RPMI8226 (cell line): ENCODE measurements at regions not wholly inside any gene's neighbourhood (a gene's known extent, or its start where the extent isn't known, plus 50 kb on each side); places are given as distances from the start of the nearest gene placed in this dataset.

Experiments used
- DNase-seq: peaks from one replicate; pipeline ENCODE4 v3.0.0-alpha.2; 2015

DNA sequence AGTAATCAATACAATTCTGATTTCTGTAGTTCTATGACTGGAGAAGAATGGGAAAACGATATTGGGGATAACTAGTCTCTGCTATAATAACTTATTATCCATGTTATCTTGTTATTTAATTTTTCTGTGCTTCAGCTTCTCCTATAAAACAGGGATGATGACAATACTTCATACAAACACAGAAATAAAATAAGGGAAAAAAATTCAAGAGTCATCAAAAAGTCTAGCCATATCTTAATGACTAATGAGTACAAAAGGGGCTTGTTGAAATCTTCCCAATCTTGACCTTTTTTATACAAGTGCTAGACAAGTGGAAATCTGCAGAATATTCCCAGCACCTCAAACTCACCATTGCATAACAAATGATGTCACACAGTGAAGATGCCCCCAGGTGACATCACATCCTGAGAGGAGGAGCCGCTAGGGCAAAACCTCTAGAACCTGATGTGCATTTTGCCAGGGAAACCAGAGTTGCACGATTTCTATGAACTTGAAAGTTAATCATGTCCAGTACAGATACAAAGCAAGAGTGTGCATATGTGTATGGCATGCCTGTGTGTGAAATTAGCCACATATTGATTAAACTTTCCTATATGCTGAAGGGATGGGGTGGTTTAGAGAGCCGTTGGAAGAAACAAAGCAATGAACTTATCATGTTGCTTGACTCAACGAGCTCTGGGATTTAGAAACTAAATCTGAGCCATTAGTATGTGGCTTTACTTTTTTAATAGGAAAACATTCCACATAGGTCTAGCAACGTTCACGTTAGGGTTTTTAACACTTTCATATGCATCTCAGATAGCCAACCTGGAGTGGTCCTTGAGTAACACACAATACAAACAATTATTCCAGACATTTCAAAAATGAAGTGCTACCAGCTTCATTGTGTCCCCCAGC is 278.9 kb downstream of the SLC4A3 start:
- no peak for DNase-seq

DNA sequence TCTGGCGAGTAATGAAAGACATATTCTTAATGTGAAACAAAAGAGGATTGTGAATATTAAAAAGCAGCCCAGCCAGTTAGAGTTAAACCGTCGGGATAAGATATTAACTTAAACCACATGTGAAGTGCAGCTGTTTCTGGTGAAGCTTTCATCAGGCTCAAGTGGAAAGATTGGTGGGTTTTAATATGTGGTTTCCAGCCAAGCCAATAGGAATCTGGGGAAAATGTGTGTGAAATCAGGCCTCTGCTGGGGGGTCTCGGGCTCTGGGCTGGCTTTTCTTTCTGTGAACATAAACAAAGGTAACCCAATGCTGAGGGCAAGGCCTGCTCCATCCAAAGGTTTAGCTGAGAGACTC is 279.6 kb downstream of the SLC4A3 start:
- DNase-seq, result no peak

DNA sequence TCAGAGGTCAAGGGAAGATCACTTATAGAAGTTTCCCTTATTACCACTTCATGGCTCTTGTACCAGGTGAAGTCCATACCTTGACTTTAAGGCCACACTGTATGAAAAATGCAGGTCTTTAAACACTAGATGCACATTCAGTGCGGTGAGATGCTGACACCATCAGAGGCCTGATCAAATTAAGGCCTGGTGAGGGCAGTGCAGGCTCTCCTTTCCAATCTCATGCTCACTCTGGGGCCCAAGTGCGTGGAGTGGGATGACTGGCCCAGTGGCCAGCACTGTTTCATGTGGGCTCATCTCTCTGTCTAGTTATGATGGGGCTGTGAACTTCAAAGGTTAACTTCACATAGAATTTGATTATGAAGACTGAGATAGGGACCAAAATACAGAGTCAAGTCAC is 281.1 kb downstream of the SLC4A3 start:
- DNase-seq, result no peak

DNA sequence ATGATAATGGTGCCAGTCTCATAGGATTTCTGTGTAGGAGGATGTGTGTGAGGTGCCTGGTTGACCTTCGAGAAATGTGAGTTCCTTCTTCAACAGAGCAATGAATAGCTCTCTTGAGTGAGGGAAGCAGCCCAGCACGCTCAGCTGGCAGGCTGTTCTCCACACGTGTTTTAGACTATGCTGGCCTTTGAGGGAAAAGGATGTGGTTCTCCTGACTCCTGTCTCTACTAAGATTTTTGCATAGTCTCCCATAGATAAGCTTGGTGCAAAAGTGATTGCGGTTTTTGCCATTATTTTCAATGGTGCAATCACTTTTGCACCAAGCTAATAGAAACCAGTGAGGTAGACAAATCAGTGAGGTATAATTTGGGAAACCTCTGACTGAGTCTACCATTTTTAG is 284.1 kb downstream of the SLC4A3 start:
- DNase-seq, result no peak

DNA sequence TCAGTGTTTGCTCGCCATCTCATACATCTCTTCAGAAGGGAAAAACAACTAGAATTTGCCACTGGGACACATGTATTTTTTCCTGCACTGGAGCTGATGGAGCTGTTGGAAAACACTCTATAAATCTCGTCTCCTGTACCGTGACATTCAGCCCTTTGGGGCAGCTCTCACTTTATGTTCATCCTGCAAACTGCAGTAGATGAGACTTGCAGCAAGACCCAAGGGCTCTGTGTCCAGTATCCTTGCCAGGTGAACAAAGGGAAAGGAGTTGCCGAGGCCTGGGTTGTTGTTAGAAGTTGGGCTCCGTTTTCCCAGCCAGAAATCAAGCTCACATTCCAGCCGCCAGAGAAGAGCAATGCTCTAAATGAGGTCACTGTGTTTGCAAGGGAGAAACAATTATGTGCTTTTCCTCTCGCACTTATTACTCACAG is 285.1 kb downstream of the SLC4A3 start:
- no peak for DNase-seq

DNA sequence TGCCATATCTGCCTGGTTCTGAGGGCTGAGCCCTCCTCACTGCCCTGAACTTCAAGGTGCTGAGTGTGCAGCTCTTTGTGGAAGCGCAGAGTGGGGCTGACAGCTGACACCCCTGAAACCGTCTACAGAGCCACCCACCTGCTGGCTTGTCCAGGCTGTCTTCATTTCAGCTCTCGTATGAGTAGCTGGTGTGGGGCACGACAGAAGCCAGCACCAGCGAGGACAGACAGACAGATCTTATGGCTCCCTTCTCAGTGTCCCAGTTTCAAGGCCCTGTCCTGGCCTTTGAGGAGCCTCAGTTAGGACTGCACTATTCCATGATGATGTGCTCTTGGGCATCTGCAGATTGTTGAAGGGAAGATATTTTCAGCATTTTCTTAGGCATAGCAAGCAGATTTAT is 287.1 kb downstream of the SLC4A3 start:
- no peak for DNase-seq

DNA sequence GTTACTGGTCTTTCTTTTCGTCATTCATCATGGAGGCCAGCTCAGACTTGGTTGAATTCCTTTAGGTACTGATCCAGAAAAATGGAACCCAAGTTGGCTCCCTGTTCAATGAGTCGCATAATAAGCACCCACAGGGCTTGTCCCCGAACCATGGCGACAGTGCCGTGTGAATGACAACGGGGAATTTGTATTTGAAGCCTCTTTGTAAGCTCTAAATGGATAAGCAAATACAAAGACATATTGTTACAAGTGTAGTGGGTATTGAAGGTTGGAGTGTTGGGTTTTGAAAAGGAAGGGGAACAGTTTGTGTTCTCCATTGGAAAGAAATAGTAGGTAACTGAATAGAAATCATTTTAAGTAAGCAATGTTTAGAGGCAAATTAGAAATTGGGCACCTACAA is 288.9 kb downstream of the SLC4A3 start:
- DNase-seq, result no peak

DNA sequence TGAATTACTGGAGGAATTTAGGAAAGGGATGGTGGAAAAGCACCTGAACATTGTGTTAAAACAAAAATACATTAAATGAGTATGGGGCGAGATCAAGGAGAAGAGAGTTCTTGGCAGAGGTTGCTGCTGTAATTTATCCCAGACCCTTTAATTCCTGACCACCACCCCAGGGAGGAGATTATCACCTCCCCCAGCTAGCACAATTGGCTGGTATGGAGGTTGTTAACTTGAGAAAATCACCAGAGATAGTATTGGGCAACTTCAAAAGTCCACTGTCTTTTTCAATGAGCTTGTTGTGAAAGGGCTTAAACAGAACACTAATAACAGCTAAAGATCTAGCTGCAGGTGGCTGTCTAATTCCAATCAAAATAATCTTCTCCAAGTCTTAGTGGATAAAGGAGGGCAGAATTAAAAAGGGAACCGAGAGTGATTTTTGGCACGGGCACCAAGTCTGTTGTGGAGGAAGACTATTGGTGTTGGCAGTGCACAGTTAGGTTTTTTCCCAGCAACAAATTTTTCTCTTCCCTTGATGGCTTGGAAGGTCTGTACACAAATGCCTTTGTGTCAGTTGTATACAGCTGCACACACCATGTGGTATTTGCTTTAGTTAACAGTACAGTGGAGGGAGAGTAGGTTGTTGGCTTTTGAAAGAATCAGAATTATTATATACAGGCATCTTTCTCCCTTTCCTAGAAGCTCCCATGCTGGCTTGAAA is 289.5 kb downstream of the SLC4A3 start:
- no peak for DNase-seq

DNA sequence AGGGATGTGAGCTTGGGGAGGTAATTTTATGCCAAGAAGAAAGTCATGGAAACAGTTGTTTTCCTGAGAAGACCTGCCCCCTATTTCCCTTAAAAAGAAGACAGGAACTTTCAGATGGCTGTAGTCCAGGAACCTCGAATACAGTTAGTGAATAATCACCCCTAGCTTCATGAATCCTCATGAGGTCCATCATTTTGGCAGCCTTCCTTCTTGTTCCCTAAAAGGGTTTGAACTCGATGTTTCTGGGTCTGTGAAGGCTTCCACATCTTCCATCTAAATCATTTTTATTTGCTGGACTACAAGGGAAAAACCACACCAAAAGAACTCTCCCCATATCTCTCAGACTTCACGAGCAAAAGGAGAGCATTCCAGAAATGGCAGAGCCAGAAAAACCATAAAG is 290.8 kb downstream of the SLC4A3 start:
- DNase-seq, result no peak

DNA sequence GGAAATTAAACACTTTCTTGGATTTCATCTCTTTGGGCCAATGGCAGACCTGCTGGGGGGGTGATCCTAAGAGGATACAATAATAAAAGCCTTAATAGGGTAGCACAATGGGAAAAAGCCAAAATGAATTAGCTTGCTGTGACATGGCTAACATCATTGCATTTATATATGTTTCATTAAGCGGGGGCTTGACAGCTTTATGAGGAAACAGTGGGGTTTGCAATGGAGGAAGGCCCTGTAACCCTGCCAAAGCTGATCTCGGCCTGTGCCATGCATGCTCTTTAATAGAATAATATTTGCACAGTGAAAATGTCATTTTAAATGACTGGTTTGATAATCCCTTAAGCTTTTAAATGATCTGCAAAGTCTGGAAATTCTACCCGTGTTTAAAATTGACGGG is 291.5 kb downstream of the SLC4A3 start:
- no peak for DNase-seq

DNA sequence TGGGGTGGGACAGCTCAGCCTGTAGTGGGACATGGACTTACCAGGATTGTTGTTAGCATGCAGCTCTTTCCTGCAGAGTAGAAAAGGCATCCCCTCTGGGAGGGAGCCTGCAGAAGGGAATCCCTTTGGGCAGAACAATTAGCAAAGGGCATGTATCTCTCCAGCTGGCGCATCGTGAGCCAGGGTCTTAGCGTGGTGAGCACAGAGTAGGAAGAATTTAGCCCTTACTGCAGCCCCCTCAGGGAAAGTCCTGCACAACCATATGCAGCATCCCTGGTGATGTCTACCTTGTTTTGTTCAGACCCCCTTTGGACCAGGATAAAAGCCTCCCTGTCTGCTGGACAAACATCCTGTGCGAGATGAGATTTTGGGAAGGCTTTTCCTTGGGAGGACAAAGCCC is 292.1 kb downstream of the SLC4A3 start:
- DNase-seq, result no peak

DNA sequence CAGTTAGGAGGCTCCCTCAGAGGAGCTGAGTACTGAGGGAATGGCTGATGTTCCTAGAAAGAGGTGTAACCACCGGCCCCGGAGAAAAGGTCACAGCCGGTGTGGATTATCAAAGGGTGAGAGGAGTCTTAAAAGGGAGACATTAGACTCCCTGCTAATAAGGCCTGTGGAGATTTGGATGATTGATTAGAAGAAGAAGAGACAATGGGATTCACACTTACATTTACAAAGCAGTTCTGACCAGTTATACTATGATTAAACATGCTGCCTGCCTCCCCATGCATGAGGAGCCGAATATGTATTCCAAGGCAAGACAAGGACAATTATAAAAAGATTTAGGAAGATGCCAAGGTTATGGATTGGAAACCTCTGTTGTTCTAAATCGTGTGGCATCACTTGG is 302.4 kb downstream of the SLC4A3 start:
- DNase-seq, result no peak

DNA sequence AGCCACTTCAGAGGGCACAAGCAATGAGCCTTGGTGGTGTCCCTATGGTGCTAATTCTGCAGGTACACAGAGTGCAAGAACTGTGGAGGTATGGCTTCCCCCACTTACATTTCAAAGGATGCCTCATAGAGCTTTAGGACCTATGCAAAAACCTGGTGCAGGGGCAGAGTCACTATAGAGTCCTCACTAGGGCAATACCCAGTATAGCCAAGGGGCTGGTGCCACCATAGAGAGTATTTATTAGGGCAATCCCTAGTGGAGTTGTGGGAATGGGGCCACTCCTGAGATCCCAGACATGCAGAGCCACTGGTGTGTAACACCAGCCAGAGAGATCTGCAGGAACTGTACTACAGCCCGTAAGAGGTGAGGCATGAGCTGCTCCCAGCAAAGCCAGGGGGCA is 312.2 kb downstream of the SLC4A3 start:
- DNase-seq, result no peak

DNA sequence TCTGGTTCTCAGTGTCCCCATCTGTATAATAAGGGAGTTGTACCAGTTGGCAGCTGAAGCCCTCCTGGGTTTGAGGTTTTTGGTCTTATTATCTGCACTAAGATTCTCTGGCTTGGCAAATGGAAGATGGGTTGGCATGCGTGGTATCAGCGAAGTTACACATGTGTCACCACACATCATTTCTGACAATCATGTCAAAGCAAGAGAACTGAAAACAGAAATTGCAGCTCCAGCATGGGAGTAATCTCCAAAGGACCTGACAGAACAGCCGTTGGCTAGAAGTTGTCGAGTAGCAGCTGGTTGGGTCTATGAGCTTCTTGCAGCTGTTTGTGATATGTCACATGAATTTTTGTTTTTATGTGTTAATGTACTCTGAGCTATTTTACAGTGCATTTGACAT is 317.4 kb downstream of the SLC4A3 start:
- DNase-seq, result no peak

DNA sequence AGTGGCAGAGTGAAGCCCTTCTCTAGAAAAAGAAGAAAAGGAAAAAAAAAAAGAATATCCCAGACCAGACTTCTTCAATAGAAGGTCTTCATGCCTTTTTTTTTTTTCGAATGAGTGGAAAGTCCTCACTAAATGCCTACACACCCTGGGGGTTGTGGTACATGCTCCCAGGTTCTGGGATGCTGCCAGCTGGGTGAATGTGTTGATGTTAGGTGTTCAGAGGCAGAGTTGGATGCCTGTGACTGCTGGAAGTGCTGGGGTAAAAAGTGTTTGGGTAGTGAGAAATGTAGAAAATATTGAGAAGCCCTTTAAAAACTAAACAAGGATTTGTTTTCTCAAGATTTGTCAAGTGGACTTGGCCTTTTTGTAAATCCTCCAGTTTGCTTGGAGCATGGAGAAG is 318.6 kb downstream of the SLC4A3 start:
- DNase-seq, result no peak

DNA sequence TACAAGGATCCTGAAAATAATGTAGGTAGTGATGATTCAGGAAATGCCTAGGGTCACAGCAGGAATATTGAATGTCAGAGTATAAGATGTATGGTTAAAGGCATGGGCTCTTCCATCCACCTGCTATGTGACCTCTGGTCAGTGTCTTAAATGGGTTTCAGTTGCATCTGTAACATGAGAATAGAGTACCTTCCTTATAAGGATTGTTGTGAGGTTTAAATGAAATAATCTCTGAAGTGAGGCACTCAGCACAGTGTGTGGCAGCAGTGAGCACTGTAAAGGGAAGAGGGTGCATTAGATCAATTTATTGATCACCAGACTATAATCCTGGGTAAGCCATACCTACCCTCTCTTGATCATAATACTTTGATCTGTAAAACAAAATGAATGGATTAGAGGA is 319.1 kb downstream of the SLC4A3 start:
- no peak for DNase-seq

DNA sequence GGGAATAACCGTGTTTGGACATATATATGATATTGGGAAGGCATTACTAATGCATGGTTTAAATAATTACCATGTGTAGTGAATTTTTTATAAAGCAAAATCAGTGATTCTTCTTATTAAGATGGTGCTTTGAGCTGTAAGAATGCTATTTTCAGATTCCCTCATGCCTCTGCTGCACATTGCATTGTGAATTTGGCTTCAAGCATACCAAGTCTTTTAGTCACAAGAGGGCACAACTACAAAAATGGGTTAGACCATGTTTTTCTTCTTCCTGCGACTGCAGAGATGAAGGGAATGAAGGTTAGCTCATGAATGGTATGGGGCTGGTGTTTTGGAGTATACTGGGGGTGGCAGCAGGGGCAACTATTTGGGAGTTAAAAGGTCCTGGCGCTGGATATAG is 320.1 kb downstream of the SLC4A3 start:
- DNase-seq, result no peak

DNA sequence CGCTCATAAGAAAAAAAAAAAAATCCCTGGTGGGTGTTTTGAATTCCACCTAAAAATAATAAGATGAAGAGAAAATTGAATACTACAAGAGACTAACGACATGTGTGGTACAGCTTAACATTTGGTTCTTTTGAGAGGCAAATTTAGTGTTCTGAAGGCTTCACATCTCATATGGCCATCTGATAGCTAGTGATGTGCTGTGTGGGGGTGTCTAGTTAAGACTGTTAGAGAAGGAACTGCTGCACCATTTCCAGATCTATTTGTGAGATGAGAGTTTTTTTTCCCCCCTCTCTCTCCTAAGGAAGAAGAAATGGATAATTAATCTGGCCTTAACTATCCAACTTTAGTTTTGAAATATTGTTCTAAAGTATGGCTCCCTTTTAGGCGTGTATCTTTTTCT is 321.6 kb downstream of the SLC4A3 start:
- DNase-seq, result no peak

DNA sequence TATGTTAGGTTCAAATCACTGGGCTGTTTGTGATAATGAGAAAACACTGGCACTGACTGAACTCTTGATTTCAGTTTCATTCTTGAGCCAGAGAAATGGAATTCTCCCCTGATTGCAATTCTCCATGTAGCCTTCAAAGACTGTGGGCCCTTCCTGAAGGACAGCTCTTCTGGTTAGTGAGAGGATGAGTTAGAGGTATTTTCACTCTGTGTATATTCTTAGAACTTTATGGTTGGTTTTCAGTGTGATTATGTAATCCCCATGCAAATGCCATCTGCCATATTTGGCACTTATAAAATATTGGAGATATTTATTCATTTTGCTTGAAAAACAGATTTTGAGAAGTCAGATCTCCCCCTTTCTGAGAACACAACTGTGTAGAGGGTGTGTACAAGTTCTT is 323.7 kb downstream of the SLC4A3 start:
- no peak for DNase-seq

DNA sequence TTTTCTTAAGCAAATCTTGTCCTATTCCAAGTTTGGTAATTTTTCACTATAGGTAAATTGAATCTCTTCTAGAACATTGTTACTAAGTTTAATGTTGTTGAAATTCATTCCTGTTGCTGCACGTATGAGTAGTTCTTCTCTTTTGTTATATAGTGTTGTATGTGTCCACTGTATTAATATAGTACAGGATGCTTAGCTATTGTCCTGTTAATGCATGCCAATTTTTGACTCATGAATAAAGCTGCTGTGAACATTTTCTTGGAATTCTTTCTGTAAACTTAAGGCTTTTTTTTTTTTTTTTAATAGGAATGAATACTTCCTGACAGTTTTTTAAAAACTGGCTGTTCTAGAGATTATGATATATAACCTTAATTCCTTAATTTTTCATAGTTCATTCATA is 326.9 kb downstream of the SLC4A3 start:
- no peak for DNase-seq

DNA sequence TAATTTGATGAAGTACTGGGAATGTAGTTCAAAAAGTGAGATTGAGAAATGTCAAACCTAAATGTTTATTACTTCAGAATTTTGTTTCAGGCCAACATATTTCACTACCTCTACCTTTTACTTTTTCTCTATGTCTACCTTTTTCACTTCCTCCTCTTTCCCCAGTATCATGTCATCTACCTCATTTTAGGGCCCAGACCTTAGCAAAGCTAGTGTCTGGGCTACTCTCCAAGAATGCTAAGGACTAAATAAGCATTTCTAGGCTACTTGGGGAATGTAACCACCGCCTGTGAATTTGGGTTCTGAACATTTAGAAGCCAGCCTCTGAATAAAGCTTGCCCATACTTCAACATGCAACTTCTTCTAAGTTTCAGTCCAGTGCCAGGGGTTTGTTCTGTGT is 330.4 kb downstream of the SLC4A3 start:
- DNase-seq, result peak; percentile 50

DNA sequence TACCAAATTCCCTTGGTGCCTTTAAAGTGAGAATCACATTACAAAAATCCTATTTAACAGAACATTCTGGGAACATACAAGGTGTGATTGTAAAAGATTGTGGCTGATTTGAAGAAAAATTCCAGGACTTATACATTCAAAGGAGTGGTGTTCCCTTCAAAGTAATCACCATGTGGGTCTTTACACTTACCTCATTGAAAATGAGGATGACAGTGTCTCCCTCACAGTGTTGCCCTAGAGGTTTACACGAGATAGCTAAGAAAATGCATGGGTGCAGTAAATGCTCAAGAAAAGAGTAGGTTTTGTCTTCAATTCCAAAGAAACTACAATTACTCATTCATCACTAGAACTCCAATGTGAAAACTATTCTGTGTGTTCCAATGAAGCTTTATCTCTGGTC is 331.5 kb downstream of the SLC4A3 start:
- DNase-seq, result no peak

DNA sequence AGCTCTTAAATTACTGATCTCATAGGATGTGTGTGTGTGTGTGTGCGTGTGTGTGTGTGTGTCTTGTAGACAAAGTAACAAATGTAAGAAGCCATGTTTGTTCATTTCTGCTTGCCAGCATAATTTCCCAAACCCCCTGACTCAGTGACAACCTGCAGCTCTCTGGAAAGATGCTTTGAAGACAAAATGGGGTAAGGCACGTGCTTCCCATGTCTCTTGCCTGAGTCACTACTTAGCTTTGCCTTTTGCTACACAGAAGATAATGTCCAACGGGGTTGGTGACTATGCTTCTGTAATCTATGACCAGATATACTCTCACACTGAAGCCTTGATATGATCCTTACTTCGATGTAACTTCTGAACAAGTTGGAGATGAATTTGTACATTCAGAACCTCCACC is 332.0 kb downstream of the SLC4A3 start:
- DNase-seq, result no peak

DNA sequence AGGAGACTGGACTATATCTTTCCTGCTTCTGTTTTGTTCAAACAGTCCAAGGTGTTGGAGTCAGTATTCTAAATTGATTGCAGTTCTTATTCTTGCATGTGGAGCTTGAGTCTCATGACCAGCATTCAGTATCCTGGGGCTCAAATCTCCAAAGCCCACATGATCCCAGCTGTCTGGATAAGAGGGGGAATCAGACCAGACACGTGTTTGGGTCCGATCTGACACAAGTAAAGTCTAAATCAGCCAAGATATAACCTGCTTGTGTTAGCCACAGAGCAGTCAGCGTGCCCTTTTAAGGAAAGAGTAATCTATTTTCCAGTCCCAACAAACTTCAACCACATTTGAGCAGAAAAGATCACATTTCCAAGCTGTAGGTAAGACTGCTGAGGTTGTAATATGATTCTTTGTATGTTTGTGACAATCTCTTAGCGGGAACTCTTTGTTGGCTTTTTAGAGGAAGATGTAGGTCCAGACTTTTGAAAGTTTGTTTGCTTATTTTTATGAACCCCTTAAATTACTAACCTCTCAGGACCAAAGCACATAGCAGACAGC is 334.6 kb downstream of the SLC4A3 start:
- no peak for DNase-seq
